HG03097 (cell line): ENCODE measurements at regions not wholly inside any gene's neighbourhood (a gene's known extent, or its start where the extent isn't known, plus 50 kb on each side); places are given as distances from the start of the nearest gene placed in this dataset.

Source experiments
- ATAC-seq: cut with Tn5 transposase; IDR thresholded peaks from one replicate; pipeline ENCODE4 v1.9.1; 2021; ENCODE audit not compliant: unreplicated experiment, low FRiP score

GRCh38 chr1:87600055-87600850, 271.6 kb downstream of the LMO4 start:
- ATAC-seq: no peak

GRCh38 chr1:87600854-87601253, 272.2 kb downstream of the LMO4 start:
- no peak for ATAC-seq

GRCh38 chr1:87603626-87604025, 274.9 kb downstream of the LMO4 start:
- ATAC-seq: no peak

- no peak for ATAC-seq
These were observed 284.3 kb downstream of the LMO4 start for GRCh38 chr1:87612956-87613355.

- ATAC-seq: no peak
These were observed 286.8 kb downstream of the LMO4 start for GRCh38 chr1:87615491-87615890.

- ATAC-seq: no peak
These were observed 287.2 kb downstream of the LMO4 start for GRCh38 chr1:87615901-87616300.

- ATAC-seq: no peak
These were observed 292.1 kb downstream of the LMO4 start for GRCh38 chr1:87620807-87621206.

- ATAC-seq: no peak
These were observed 301.0 kb downstream of the LMO4 start for GRCh38 chr1:87629673-87630072.

- no peak for ATAC-seq
These were observed 303.6 kb downstream of the LMO4 start for GRCh38 chr1:87632232-87632631.

- ATAC-seq: no peak
These were observed 307.7 kb downstream of the LMO4 start for GRCh38 chr1:87636198-87636892.

GRCh38 chr1:87638636-87639035, 310.0 kb downstream of the LMO4 start:
- no peak for ATAC-seq

GRCh38 chr1:87641996-87642395, 313.3 kb downstream of the LMO4 start:
- no peak for ATAC-seq

- no peak for ATAC-seq
These were observed 314.0 kb downstream of the LMO4 start for GRCh38 chr1:87642581-87643221.

- no peak for ATAC-seq
These were observed 315.4 kb downstream of the LMO4 start for GRCh38 chr1:87644033-87644578.

- ATAC-seq: no peak
These were observed 316.0 kb downstream of the LMO4 start for GRCh38 chr1:87644579-87645190.

GRCh38 chr1:87647430-87648177, 318.9 kb downstream of the LMO4 start:
- no peak for ATAC-seq

- no peak for ATAC-seq
These were observed 319.8 kb downstream of the LMO4 start for GRCh38 chr1:87648323-87649119.

GRCh38 chr1:87650306-87650705, 321.6 kb downstream of the LMO4 start:
- no peak for ATAC-seq

GRCh38 chr1:87652176-87652575, 323.5 kb downstream of the LMO4 start:
- ATAC-seq: no peak
